Mucosa of descending colon (tissue), 3 donors: ENCODE measurements at regions not wholly inside any gene's neighbourhood (a gene's known extent, or its start where the extent isn't known, plus 50 kb on each side); places are given as distances from the start of the nearest gene placed in this dataset.
A peak's percentile ranks its signal among the peaks of the same experiment; 100 is the strongest.

Experiments
- ATAC-seq: fragments of 200-7000 bp; cut with Tn5 transposase; one replicate; pipeline ENCODE4 v1.9.1; 2020; ENCODE audit warnings: mild to moderate bottlenecking, moderate library complexity
- DNase-seq, 3 donors: peaks; one replicate each; pipeline ENCODE4 v3.0.0-alpha.2; 2020
- H3K36me3 ChIP-seq: fragments of 200-600 bp; one replicate; pipeline ENCODE4 v1.8.0; 2021; ENCODE audit warnings: low read depth, mild to moderate bottlenecking
- H3K4me1 ChIP-seq: fragments of 200-600 bp; one replicate; pipeline ENCODE4 v1.8.0; 2021; ENCODE audit warnings: low read depth, mild to moderate bottlenecking
- H3K4me3 ChIP-seq: fragments of 200-600 bp; one replicate; pipeline ENCODE4 v1.8.0; 2021; ENCODE audit warnings: mild to moderate bottlenecking
- H3K9me3 ChIP-seq: fragments of 200-600 bp; one replicate; pipeline ENCODE4 v1.8.0; 2021; ENCODE audit warnings: mild to moderate bottlenecking
- CTCF ChIP-seq: fragments of 200-600 bp; IDR thresholded peaks from one replicate; pipeline ENCODE4 v1.8.0; 2022; ENCODE audit warnings: antibody characterized with exemption, mild to moderate bottlenecking
- intact Hi-C, 2 donors: fragments of 100-400 bp; cut with DNase I in 1 of 2; cut with micrococcal nuclease in 1 of 2; formaldehyde crosslinking; loops; one replicate each; pipeline versions ENCODE4 v1.11.0 to v1.11.1; 2022; cut with DNase I, micrococcal nuclease
- donor health status: DM: no; HTN: no; CAD: no; lungs with moderate emphysema.
- donor health status: DM: no; HTN: no; CAD: no.
- donor health status: DM: no; HTN: yes; CAD: no.

GRCh38 chr2:196316050-196316430 is 144.7 kb upstream of the STK17B start:
- no peak for TF ChIP-seq CTCF
- Histone ChIP-seq H3K36me3 (no peaks in the 10 kb centered on the region), H3K4me1 (no peaks in the 10 kb centered on the region), H3K9me3 (no peaks in the 10 kb centered on the region), H3K4me3 (no peak overlapping the region)
- intact Hi-C loops, result no loop called here
- ATAC-seq (no peak), DNase-seq (no peak)

GRCh38 chr2:196318517-196319377 is 147.4 kb upstream of the STK17B start:
- intact Hi-C loops, result no loop called here
- peak; percentile 14 for ATAC-seq

GRCh38 chr2:196322973-196323810 is 151.8 kb upstream of the STK17B start:
- TF ChIP-seq CTCF, result no peak
- Histone ChIP-seq H3K36me3 (no peaks in the 10 kb centered on the region), H3K4me3 (no peak overlapping the region), H3K4me1 (no peaks in the 10 kb centered on the region), H3K9me3 (no peaks in the 10 kb centered on the region)
- DNase-seq (no peak), ATAC-seq (no peak)
- intact Hi-C loops, result no loop called here

More at GRCh38 chr2:196318517-196319377, 147.4 kb upstream of the STK17B start:
- Histone ChIP-seq H3K36me3 (no peaks in the 10 kb centered on the region), H3K4me1 (no peaks in the 10 kb centered on the region), H3K4me3 (no peak overlapping the region), H3K9me3 (no peaks in the 10 kb centered on the region)
- no peak for DNase-seq
- no peak for TF ChIP-seq CTCF

GRCh38 chr2:196324211-196324610 is 152.8 kb upstream of the STK17B start:
- TF ChIP-seq CTCF, result no peak
- no peak for DNase-seq
- no peaks in the 10 kb centered on the region for H3K4me1 ChIP-seq
- intact Hi-C loops, result no loop called here
- no peak overlapping the region for H3K4me3 ChIP-seq
- ATAC-seq, result no peak
- no peaks in the 10 kb centered on the region for H3K9me3 ChIP-seq
- no peaks in the 10 kb centered on the region for H3K36me3 ChIP-seq

GRCh38 chr2:196328088-196328680 is 156.8 kb upstream of the STK17B start:
- no peak for TF ChIP-seq CTCF

More at GRCh38 chr2:196328088-196328680, 156.8 kb upstream of the STK17B start:
- intact Hi-C loops, result no loop called here
- no peak for DNase-seq
- Histone ChIP-seq H3K4me1 (no peaks in the 10 kb centered on the region), H3K36me3 (no peaks in the 10 kb centered on the region), H3K4me3 (no peak overlapping the region), H3K9me3 (no peaks in the 10 kb centered on the region)
- ATAC-seq, result no peak
